GM18907 (cell line): ENCODE measurements at regions not wholly inside any gene's neighbourhood (a gene's known extent, or its start where the extent isn't known, plus 50 kb on each side); places are given as distances from the start of the nearest gene placed in this dataset.
A peak's percentile ranks its signal among the peaks of the same experiment; 100 is the strongest.

Experiments
- ATAC-seq: cut with Tn5 transposase; IDR thresholded peaks from one replicate; pipeline ENCODE4 v1.9.1; 2021; ENCODE audit warnings: mild to moderate bottlenecking, moderate library complexity; ENCODE audit not compliant: unreplicated experiment

DNA sequence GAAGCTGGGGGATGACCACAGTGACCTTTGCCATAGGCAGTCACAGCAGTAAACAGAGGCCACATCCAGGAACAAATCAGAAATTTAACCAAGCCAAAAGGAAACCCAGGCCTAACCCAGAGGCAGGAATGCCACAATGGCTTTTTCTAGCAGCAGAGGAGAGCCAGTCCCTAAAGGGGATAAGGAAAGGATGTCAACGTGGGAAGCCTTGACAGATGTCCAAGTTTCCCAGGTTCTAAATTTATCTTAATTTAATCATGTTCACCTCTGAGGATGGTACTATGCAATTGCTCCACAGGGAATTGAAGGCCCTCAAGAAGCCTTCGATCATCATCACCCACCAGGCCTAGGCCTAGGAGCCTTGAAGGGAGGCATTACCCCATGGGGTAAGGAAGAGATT lies 374.7 kb downstream of the TNS1 start:
- ATAC-seq: no peak

DNA sequence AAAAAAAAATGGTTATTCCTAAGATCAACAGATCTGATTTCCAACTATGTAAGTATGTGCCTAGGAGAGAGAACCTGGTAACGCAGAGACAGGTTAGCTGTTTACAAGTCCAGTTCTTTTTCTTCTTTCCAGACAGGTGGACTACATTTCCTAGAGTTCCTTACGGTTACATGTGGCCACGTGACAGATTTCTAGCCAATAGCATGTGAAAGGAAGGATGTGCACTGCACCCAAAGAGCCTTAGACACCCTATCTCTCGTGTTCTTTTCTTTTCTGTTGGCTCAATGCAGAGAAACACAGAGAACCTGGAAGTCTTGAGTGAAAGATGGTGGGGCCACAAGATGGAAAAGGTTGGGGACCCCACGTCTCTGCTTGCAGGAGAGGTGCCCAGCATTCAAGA lies 375.9 kb downstream of the TNS1 start:
- ATAC-seq: no peak

DNA sequence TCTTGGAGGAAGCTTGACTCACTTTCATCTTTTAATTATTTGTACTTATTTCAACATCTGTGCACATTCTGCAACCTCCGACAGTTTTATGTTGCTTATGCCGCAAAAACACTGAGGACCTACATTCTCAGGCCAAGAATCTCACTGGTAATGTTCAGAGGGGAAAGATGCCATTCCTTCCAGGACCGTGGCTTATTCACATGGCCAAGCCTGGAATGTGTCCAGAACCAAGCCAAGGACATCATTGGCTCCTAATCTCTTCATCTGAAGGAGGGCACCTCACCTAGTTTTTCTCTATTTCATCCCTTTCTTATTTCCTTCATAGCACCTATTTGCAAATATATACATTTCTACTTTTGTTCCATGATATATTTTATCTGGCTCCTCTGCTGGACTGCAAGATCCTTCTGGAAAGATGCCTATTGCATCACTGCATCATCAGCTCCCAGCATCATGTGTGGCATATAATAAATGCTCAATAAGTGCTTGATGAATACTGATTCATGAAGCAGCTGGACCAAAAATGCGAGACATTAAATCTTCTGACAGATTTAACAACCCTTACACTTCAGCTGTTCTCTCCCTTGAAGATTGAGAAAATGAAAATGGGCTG lies 377.1 kb downstream of the TNS1 start:
- no peak for ATAC-seq

DNA sequence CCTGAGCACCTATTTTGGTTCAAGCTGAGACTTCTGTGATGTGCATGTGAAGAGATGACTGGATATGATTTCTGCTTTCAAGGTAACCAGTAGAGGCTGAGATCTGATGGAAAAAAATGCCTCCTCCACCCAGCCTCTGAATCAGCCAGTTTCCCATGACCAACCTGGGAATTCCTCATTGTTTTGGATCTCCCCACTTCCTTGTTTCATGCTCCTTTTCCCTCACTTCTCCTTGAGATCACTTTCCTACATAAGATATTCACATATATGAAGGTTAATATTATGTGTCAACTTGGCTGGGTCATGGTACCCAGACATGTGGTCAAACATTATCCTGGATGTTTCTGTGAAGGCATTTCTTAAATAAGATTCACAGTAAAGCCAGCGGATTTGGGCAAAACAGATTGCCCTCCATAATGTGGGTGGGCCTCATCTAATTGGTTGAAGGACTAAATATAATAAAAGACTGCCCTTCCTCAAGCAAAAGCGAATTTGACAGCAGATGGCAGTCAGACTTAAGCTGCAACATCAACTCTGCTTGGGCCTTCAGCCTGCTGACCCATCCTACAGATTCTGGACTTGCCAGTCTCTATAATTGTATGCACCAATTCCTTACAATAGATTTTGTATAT lies 379.4 kb downstream of the TNS1 start:
- ATAC-seq: no peak

DNA sequence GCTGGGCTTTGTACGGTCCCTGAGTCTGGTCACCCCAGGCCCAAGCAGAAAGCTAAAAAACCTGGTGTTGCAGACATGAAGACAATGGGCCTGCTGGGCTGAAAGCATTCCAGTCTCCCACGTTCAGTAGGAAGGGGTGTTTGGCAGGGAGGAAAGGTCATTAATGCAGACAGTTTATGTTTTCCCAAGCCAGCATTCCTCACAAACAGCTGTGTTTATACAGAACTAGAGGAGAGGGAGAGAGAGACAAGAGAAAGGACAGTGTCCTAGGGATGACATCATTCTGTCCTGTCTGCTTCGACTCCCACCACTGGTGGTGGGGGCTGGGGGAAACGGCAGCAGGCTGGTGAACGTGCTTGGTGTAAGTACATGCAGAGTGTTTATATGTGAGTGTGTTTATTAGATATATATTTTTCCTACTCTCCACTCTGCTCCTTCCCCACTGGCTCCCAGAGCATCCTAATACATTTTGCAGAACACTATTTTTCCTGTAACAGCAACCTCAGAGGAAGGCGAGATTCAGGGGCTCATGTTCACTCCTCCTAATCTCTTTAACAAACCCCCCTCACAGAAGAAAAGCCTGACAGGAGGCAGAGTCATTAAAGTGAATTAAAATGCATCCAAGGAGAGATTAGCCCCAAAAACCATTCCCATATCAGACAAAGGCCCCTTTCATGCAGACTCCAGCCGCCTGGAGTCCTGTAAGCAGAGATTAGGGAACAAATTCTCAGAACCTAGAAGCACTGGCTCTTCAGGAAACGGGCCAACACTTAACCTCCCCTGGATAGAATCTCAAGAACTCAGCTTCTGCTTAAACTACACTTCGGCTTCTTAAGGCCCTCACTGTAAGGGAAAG lies 380.4 kb downstream of the TNS1 start:
- no peak for ATAC-seq

DNA sequence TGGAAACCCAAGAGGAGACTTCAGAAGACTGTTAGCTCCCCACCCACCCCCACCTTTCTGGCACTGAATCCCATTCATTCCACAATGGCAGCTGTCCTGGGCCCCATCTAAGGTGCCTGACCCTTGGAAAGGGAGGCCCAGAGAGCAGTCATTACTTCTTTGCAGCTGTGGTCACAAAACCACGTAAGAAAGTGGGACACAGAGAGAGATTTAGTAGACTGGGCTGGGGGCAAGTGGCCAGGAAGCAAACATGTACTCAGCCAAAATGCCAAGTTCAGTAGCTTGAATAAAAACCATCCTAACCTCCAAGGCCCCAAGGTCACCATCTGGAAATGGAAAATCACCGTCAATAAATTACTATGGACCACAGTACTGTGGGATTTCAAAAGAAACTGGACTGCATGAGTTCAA lies 381.4 kb downstream of the TNS1 start:
- ATAC-seq: no peak

DNA sequence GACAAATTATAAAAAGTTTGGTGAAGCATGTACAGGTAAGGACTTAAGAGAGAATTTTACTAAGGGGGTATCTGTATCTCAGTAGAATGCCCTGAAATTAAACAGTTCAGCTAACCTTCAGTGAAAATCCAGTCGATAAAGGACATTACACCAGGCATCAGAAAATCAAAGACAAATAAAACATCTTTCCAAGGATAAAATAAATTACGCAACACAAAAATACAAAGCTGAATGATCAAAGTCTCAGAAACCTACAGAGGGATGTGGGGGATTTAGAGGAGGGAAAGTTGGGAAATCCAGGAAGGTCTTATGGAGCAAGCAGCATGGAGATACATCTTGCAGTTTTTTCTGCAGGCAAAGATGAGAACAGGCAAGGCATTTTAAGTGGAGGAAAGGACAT lies 384.1 kb downstream of the TNS1 start:
- ATAC-seq: no peak

DNA sequence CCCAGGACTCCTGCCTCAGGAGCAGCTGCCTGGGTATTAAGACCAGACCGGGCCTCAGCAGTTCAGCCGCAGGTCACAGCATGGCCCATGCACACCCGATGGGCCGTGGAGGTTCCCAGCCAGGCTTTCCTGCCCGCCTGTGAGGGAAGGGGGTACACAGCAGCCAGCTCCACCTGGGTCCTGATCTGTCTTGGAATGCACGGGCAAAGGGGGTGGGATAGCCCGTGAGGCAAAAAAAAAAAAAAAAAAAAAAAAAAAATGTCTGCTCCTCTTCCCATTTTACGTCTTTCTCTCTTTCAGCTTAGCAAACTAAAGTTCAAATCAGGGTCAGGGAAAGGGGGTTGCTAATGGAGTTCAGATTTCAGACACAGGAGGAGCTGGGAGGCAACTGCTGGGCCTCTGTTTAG lies 385.2 kb downstream of the TNS1 start:
- ATAC-seq: no peak

DNA sequence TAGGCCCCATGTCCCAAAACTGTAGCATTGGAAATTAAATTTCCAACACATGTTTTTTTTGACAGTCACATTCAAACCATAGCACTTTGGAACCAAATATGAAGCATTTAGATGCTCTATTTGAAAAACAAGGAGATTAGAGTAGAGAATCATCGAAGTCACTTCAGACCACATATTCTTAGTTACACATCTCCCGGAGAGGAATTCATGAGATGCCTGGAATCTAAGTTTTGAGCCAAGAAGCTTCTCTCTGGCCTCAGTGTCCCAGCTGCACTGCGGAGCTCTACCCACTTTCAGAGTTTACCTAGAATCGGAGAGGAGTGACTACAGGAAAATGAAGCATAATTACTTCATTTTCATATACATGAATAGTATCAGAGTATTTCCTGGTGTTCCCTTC lies 385.9 kb downstream of the TNS1 start:
- ATAC-seq: no peak

DNA sequence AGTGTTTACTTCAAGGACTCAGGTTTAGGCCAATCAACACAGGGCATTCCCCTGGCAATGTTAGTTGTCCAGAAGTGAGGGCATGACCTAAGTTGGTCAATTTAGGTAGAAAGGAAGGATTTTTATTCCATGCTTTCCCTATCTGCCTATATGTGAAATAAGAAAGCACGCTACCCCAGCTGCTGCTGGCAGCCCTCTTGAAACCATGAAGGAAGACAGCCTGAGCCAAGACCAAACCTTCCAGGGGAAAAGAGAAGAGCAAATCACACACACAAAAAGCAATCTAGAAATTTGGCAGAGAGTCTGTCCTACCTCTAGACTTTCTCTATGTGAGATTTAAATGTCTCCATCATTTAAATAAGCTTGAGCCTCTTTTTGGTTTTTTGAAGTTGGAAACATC lies 387.6 kb downstream of the TNS1 start:
- peak; percentile 24 for ATAC-seq

DNA sequence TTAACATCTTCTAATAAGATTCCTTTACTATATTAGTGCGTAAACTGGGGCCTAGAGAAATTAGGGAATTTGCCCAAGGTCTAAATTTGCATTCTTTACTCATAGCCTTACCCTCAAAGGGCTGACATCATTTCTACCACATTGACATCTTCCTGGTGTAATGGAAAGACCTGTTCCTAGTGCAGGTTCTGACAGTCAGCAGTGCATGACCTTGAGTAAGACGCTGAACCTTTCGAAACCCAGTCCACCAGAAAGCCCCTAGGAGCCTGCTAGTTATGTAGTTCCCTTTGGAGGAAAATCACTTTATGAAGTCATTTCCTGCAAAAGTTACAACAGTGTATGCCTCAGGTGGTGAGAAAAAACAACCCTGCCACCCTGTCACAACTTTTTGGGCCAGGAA lies 388.3 kb downstream of the TNS1 start:
- ATAC-seq: peak; percentile 53

DNA sequence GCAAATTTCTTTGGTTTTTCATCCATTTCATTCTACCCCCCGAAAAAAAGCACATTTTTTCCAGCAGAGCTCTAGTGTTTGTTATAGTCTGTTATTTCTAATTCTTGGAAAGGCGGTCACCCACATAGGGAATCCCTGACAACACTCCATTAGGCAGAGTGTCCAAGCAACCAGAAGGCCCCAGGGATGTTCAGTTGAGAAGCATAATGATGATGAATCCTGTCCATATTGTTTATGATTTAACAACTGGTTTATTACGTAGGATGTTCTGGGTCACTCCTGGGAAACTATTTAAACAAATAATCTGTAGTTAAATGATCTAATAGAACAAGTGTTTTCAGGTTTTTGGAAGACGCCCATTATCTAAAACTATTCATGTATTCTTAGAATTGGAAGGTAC lies 388.7 kb downstream of the TNS1 start:
- no peak for ATAC-seq

DNA sequence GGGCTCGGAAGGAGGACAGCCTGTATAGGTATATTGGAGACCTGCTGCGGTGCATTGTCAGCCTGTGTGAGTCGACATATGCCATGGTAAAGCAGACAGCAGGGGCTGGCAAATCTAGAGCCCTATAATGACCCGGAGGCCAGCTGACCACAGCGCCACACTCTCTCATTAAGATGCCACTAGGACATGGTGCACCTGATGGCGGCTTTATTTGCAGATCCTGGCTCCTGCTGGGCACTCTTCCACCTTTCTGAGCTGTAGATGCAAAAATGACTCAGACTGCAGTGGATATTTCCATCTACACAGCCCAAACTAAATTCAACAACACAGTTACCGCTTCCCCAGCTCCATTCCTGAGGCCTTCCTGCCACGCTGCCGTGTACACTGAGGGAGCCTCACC lies 389.9 kb downstream of the TNS1 start:
- ATAC-seq: no peak

DNA sequence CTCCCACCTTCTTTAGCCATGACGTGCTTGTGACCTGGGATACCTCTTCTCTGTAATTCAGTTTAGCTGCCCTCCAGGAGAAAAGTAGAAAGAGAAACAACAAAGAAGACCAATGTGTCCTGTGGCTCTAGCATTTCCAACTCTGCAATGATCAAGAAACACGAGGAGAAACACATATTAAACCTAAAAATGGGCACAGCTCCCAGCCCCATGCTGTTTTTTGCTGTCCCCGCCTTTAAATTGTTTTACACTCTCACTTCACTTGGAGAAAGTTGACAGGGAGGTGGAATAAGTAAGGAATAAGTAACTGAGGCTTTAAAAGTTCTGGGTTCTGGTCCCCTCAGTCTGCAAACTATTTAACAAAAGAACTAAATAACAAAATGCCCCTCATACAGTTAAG lies 390.6 kb downstream of the TNS1 start:
- no peak for ATAC-seq

DNA sequence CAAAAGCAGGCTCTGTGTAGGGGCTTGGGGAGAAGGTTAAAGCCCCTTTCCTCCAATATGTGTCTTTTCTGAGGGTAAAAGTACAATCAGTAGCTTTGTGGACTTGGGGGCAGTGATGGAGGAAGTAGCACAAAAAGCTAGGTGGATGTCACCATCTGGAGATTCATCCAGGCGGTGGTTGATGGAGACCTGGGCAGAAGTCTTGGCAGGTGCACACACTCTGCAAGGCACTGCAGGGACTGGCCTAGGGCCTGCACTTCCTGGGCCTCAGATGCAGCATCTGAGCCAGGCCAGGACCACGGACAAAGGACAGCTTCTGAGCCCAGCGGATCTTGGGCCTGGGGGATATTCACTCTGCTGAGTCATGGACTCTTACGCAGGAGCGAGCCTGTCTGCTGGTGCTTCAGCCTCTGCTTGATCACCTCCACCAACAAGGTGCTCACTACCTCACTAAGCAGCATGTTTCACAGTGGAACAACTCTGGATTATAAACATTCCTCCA lies 391.1 kb downstream of the TNS1 start:
- no peak for ATAC-seq

DNA sequence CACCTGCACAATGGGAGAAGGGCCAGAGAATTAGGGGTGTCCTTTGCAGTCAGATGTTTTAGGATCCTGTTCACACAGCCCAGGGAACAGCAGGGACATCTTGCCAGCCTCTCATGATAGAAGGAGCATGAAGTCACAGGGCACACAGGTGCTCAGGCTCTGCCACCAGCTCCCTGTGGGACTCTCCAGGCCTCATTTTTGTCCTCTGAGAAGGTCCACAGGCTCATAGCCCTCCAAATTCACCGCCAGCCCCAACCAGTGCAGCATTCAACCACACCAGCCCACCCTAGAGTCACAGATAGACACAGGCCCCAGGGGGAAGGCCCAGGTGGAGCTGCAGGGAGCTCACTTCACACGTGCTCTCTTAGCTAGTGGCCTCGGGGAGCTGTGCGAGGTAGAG lies 391.7 kb downstream of the TNS1 start:
- no peak for ATAC-seq

DNA sequence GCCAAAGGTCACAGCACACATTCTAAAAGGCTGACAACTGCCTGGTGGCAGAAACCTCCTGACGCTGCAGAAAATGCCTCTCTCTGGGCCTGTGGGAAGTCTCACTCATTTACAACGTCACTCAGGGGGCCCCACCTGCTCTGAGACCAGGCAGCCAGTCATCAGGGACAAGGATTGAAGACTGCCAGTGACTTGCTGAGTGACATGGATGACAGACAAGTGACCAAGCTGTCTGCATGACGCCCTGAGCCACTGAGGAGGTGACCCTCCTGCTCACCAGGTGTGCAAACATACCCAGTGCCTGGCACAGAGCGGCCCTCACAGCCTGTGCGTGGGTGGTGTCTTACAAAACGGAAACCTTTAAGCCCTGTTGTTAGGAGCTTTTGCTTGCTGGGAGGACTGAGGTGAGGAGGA lies 392.4 kb downstream of the TNS1 start:
- ATAC-seq: peak; percentile 39

DNA sequence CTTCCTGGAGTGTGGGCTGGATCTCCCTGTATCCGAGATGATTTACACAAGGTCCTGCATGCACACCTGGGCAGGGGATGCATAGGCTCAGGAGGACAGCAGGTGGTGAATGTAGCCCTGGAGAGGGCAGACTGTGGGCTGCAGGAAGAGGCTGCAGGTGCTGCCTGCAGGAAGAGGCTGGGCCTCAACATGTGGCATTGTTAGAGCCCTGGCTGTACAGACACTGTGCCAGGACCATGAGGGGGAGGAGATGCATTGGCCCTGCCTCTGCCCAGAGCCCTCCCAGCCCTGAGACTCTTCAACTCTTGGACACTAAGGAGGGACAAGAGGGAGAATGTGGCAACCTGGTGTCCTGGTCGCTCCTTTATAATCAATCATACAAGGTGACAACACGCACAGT lies 392.8 kb downstream of the TNS1 start:
- ATAC-seq: no peak

DNA sequence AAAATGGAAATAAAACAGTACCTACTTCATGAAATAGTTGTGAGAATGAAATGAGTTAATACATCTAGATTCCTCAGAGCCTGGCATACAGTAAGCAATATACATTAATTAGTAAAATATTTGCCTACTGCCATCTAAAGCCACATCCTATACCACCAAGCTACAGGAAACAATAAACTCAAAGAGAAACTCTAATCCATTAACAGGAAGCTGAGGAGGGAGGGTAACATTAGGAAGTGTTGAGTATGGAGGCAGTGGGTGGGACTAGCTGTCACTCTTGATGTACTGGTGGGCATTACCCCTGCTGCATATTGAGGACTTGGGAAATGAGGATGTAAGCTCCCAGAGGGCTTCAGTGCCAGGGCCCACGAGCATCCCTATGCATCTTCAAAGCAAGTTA lies 396.5 kb downstream of the TNS1 start:
- ATAC-seq: no peak

DNA sequence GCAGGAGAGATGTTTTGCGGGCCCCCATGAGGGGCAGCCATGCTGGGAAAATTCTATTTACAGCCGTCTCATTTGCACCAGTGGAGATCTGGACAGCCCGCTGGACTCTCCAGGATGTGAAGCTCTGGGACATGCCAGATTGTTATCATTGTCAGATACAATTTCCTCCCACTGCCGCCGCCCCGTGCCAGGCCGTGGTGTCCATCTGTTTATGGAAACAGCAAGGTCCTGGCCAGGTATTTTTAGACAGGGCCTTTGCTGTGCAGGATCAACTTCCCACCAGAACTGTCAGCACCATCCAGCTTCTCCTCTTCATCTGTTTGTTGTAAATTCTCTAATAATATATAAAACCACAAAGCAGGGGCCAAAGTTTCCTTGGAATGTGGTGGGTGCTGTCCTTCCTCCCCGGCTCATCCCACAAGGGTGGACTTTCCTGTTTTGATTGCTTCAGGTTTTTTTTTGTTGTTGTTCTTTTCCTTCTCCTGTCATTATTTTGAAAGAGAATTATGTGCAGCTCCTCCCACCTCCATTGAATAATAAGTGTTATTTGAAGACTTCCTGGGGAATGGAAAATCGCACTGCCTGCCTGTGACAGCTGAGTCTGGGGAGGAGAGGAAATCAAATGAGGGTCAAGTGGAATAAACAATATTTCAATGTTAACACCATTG lies 398.1 kb downstream of the TNS1 start:
- no peak for ATAC-seq

DNA sequence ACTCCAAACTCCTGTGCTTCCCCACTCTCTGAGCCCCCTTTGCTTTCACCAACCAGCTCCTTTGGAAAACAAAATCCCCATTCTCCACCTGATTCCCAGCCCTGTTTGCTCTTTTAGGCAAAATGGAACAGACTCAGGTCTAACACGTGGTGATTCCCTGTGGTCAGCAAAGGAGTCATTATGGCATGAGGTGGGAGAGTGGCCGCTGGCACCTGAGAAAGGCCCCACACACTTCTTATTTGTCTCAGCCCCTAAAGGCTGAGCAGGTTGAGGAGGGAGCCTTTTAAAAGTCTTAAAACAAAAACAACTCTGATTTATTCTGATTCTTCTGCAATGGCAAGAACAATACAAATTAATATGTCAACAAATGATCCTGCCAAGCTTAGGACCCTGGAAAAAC lies 401.2 kb downstream of the TNS1 start:
- no peak for ATAC-seq
